GM21526 (cell line): ENCODE measurements at regions not wholly inside any gene's neighbourhood (a gene's known extent, or its start where the extent isn't known, plus 50 kb on each side); places are given as distances from the start of the nearest gene placed in this dataset.

Experiments used
- ATAC-seq: cut with Tn5 transposase; IDR thresholded peaks from one replicate; pipeline ENCODE4 v1.9.1; 2021; ENCODE audit warnings: moderate library complexity; ENCODE audit not compliant: unreplicated experiment, low FRiP score

- ATAC-seq = no peak
Measured at GRCh38 chr6:140079328-140079727, 704.9 kb upstream of the CITED2 start.

GRCh38 chr6:140078561-140079125, 704.2 kb upstream of the CITED2 start:
- no peak for ATAC-seq

GRCh38 chr6:140077827-140078560, 703.5 kb upstream of the CITED2 start:
- ATAC-seq = no peak

GRCh38 chr6:140076105-140076504, 701.7 kb upstream of the CITED2 start:
- ATAC-seq = no peak

- ATAC-seq = no peak
Measured at GRCh38 chr6:140073456-140073855, 699.0 kb upstream of the CITED2 start.

GRCh38 chr6:140071601-140072062, 697.2 kb upstream of the CITED2 start:
- ATAC-seq = no peak

GRCh38 chr6:140070846-140071473, 696.5 kb upstream of the CITED2 start:
- ATAC-seq = no peak

- ATAC-seq = no peak
Measured at GRCh38 chr6:140069576-140069975, 695.1 kb upstream of the CITED2 start.

- ATAC-seq = no peak
Measured at GRCh38 chr6:140068801-140069200, 694.4 kb upstream of the CITED2 start.

- no peak for ATAC-seq
Measured at GRCh38 chr6:140064366-140064765, 689.9 kb upstream of the CITED2 start.

- no peak for ATAC-seq
Measured at GRCh38 chr6:140063021-140063399, 688.6 kb upstream of the CITED2 start.

- ATAC-seq = no peak
Measured at GRCh38 chr6:140062043-140063020, 687.9 kb upstream of the CITED2 start.

- ATAC-seq = no peak
Measured at GRCh38 chr6:140061110-140062042, 686.9 kb upstream of the CITED2 start.

- ATAC-seq = no peak
Measured at GRCh38 chr6:140059947-140060346, 685.5 kb upstream of the CITED2 start.

- no peak for ATAC-seq
Measured at GRCh38 chr6:140058863-140059262, 684.4 kb upstream of the CITED2 start.

GRCh38 chr6:140052736-140053729, 678.6 kb upstream of the CITED2 start:
- no peak for ATAC-seq

GRCh38 chr6:140051521-140052512, 677.4 kb upstream of the CITED2 start:
- ATAC-seq = no peak
